SU-DHL-6 (cell line): ENCODE measurements at regions not wholly inside any gene's neighbourhood (a gene's known extent, or its start where the extent isn't known, plus 50 kb on each side); places are given as distances from the start of the nearest gene placed in this dataset.

Source experiments
- H2AFZ ChIP-seq: fragments of 200-600 bp; sonication (generic); 2 replicates; pipeline ENCODE4 v1.6.1; 2014; ENCODE audit warnings: low read depth, mild to moderate bottlenecking, moderate library complexity, mixed read lengths, antibody characterized with exemption, low read length; ENCODE audit not compliant: severe bottlenecking
- H3F3A ChIP-seq: fragments of 200-600 bp; shearing (Covaris generic); 2 replicates; pipeline ENCODE4 v1.6.0; 2016; ENCODE audit warnings: antibody characterized with exemption, mild to moderate bottlenecking; ENCODE audit not compliant: insufficient read depth
- H3K27ac ChIP-seq: fragments of 200-600 bp; sonication (generic); 2 replicates; pipeline ENCODE4 v1.5.1; 2016; ENCODE audit warnings: low read depth, mild to moderate bottlenecking, low read length, moderate library complexity, mixed read lengths
- H3K27me3 ChIP-seq: fragments of 200-600 bp; sonication (generic), shearing (Covaris generic); 2 replicates; pipeline ENCODE4 v1.6.0; 2014; ENCODE audit warnings: mild to moderate bottlenecking, low read length
- H3K36me3 ChIP-seq: fragments of 200-600 bp; sonication (generic); 2 replicates; pipeline ENCODE4 v1.6.1; 2014; ENCODE audit warnings: mild to moderate bottlenecking, low read length, mixed read lengths
- H3K4me2 ChIP-seq: fragments of 300-600, 200-600 bp; shearing (Covaris generic), sonication (generic); 2 replicates; pipeline ENCODE4 v1.6.0; 2014; ENCODE audit warnings: low read length, low read depth, mild to moderate bottlenecking; ENCODE audit not compliant: poor library complexity, severe bottlenecking
- H3K4me3 ChIP-seq: fragments of 200-600 bp; sonication (generic); 2 replicates; pipeline ENCODE4 v1.5.1; 2014; ENCODE audit warnings: antibody characterized with exemption, low read length, mild to moderate bottlenecking, mixed read lengths; ENCODE audit not compliant: insufficient read depth, poor library complexity, severe bottlenecking
- H3K79me2 ChIP-seq: fragments of 200-600 bp; sonication (generic); 2 replicates; pipeline ENCODE4 v1.6.1; 2014; ENCODE audit warnings: mild to moderate bottlenecking, low read length, moderate library complexity; ENCODE audit not compliant: insufficient read depth
- H3K9ac ChIP-seq: fragments of 200-600 bp; sonication (generic); 2 replicates; pipeline ENCODE4 v1.7.0; 2014; ENCODE audit warnings: mild to moderate bottlenecking, low read length
- H3K9me2 ChIP-seq: fragments of 200-600 bp; sonication (generic); replicated peaks from 2 replicates; pipeline ENCODE4 v1.6.1; 2014; ENCODE audit warnings: low read length; ENCODE audit not compliant: insufficient read depth
- H3K9me3 ChIP-seq: fragments of 200-600 bp; sonication (generic); 2 replicates; pipeline ENCODE4 v1.6.1; 2014; ENCODE audit warnings: low read length, mixed read lengths; ENCODE audit not compliant: insufficient read depth
- H4K20me1 ChIP-seq: fragments of 200-600 bp; sonication (generic); 2 replicates; pipeline ENCODE4 v1.6.1; 2014; ENCODE audit warnings: low read depth, mild to moderate bottlenecking, antibody characterized with exemption, low read length, moderate library complexity, mixed read lengths
- CTCF ChIP-seq: fragments of 200-600 bp; sonication (generic); IDR thresholded peaks from one replicate; pipeline ENCODE4 v1.5.1; 2017; ENCODE audit warnings: antibody characterized with exemption, mild to moderate bottlenecking, low read length, moderate library complexity; ENCODE audit not compliant: insufficient read depth, poor library complexity, severe bottlenecking
- EZH2phosphoT487 ChIP-seq: fragments of 200-600 bp; sonication (generic), shearing (Covaris generic); conservative IDR thresholded peaks from 2 replicates; pipeline ENCODE4 v1.6.1; 2018; ENCODE audit warnings: mild to moderate bottlenecking, antibody characterized with exemption, low read length, moderate library complexity, mixed read lengths

DNA sequence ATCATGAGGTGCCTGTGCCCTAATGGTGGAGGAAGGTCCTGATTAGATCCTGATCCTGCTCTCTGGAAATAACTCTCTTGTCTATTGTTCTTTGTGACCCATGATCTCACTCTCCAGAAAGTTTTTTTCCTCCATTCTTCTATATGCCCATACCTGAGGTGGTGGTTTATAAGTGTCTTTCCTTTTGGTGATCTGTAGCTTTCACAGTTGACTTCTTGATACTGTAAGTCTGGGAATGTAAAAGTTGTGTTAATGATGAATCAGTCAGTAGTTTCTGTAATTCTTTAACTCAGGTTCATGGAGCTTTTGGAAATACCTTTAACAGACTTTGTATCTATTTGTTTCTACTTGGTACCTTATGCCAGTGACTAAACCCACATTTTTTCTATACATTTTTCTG is 444.0 kb upstream of the FLRT2 start:
- H2AFZ ChIP-seq, result no peak overlapping the region
- TF ChIP-seq CTCF (no peak), EZH2phosphoT487 (no peak)
- H3K4me3 ChIP-seq, result no peak overlapping the region
- no peak overlapping the region for H3K9ac ChIP-seq
- H3K79me2 ChIP-seq, result no peaks in the 10 kb centered on the region
- H3K4me2 ChIP-seq, result no peak overlapping the region
- H3K9me2 ChIP-seq, result no peaks in the 10 kb centered on the region; the same call in 1 of the 2 replicates
- H3K27ac ChIP-seq, result no peak overlapping the region
- no peaks in the 10 kb centered on the region for H3K9me3 ChIP-seq
- no peaks in the 10 kb centered on the region for H3K27me3 ChIP-seq
- no peaks in the 10 kb centered on the region for H3F3A ChIP-seq
- no peaks in the 10 kb centered on the region for H3K36me3 ChIP-seq
- no peaks in the 10 kb centered on the region for H4K20me1 ChIP-seq

DNA sequence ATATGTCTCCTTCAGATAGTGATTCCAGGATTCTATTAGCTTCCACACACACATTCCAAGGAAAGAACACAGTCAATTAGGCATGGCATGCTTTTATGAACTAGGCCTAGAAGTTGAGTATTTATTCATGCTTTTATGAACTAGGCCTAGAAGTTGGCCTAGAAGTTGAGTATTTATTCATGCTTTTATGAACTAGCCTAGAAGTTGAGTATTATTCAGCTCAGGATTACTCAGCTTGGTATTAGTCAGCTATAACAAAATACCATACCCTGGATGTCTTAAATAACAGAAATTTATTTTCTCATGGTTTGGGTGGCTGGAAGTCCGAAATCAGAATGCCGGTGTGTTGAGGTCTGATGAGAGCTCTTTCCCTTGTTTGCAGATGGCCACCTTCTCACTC is 442.7 kb upstream of the FLRT2 start:
- H3K36me3 ChIP-seq, result no peaks in the 10 kb centered on the region
- TF ChIP-seq CTCF (no peak), EZH2phosphoT487 (no peak)
- no peaks in the 10 kb centered on the region; the same call in 1 of the 2 replicates for H3K9me2 ChIP-seq
- no peaks in the 10 kb centered on the region for H3K9me3 ChIP-seq
- no peaks in the 10 kb centered on the region for H3K27me3 ChIP-seq
- H2AFZ ChIP-seq, result no peak overlapping the region
- H3K4me2 ChIP-seq, result no peak overlapping the region
- no peak overlapping the region for H3K4me3 ChIP-seq
- H3K79me2 ChIP-seq, result no peaks in the 10 kb centered on the region
- no peaks in the 10 kb centered on the region for H3F3A ChIP-seq
- no peaks in the 10 kb centered on the region for H4K20me1 ChIP-seq
- H3K27ac ChIP-seq, result no peak overlapping the region
- H3K9ac ChIP-seq, result no peak overlapping the region

GRCh38 chr14:85088192-85088591 is 441.8 kb upstream of the FLRT2 start:
- Histone ChIP-seq H3K9me3 (no peaks in the 10 kb centered on the region), H3K79me2 (no peaks in the 10 kb centered on the region), H3K36me3 (no peaks in the 10 kb centered on the region), H3K27ac (no peak overlapping the region), H3K9ac (no peak overlapping the region), H3K4me2 (no peak overlapping the region), H3K9me2 (no peaks in the 10 kb centered on the region; the same call in 1 of the 2 replicates), H3K27me3 (no peaks in the 10 kb centered on the region), H2AFZ (no peak overlapping the region), H3F3A (no peaks in the 10 kb centered on the region), H3K4me3 (no peak overlapping the region), H4K20me1 (no peaks in the 10 kb centered on the region)
- no peak for TF ChIP-seq CTCF
- no peak for TF ChIP-seq EZH2phosphoT487

- Histone ChIP-seq H4K20me1 (no peaks in the 10 kb centered on the region), H3K9ac (no peak overlapping the region), H3K9me3 (no peaks in the 10 kb centered on the region), H3F3A (no peaks in the 10 kb centered on the region), H3K4me2 (no peak overlapping the region), H3K36me3 (no peaks in the 10 kb centered on the region), H3K4me3 (no peak overlapping the region), H3K79me2 (no peaks in the 10 kb centered on the region), H3K9me2 (no peaks in the 10 kb centered on the region; the same call in 1 of the 2 replicates), H2AFZ (no peak overlapping the region), H3K27ac (no peak overlapping the region), H3K27me3 (no peaks in the 10 kb centered on the region)
- TF ChIP-seq EZH2phosphoT487 (no peak), CTCF (no peak)
Measured at GRCh38 chr14:85090681-85091080, 439.3 kb upstream of the FLRT2 start.
